Lung (tissue), 11 donors: ENCODE measurements at regions not wholly inside any gene's neighbourhood (a gene's known extent, or its start where the extent isn't known, plus 50 kb on each side); places are given as distances from the start of the nearest gene placed in this dataset.

Experiments
- ATAC-seq: fragments of 200-7000 bp; cut with Tn5 transposase; one replicate; pipeline ENCODE4 v1.9.1; 2020; ENCODE audit warnings: moderate number of reproducible peaks; ENCODE audit not compliant: insufficient read depth, low FRiP score
- DNase-seq, 3 donors: peaks; one replicate each; pipeline ENCODE4 v3.0.0-alpha.2; 2013 to 2017
- H3K27ac ChIP-seq, 2 donors: one replicate each; pipeline ENCODE4 v1.5.1; 2013; ENCODE audit warnings: mild to moderate bottlenecking in 2 of 2, moderate library complexity in 2 of 2, control low read depth in 1 of 2, inconsistent platforms in 1 of 2, low read depth in 1 of 2, low read length in 1 of 2
- H3K27me3 ChIP-seq, 3 donors: one replicate each; pipeline ENCODE4 v1.5.1; 2013; ENCODE audit warnings: low read length in 2 of 3; ENCODE audit not compliant: control insufficient read depth in 3 of 3, insufficient read depth in 3 of 3
- H3K36me3 ChIP-seq, 4 donors: one replicate each; pipeline ENCODE4 v1.5.1; 2013; ENCODE audit warnings: low read length in 4 of 4, mild to moderate bottlenecking in 1 of 4, moderate library complexity in 1 of 4; ENCODE audit not compliant: control insufficient read depth in 4 of 4, insufficient read depth in 4 of 4
- H3K4me1 ChIP-seq, 5 donors: one replicate each; pipeline ENCODE4 v1.5.1; 2013; ENCODE audit warnings: low read length in 5 of 5, mild to moderate bottlenecking in 2 of 5, moderate library complexity in 1 of 5; ENCODE audit not compliant: control insufficient read depth in 5 of 5, insufficient read depth in 5 of 5
- H3K4me3 ChIP-seq: one replicate; pipeline ENCODE4 v1.5.1; 2013; ENCODE audit warnings: mild to moderate bottlenecking, control low read depth, moderate library complexity
- H3K9ac ChIP-seq, 2 donors: one replicate each; pipeline ENCODE4 v1.5.1; 2013; ENCODE audit warnings: low read length in 2 of 2, control low read depth in 1 of 2; ENCODE audit not compliant: insufficient read depth in 1 of 2
- H3K9me3 ChIP-seq, 4 donors: one replicate each; pipeline ENCODE4 v1.5.1; 2013; ENCODE audit warnings: low read length in 3 of 4, mild to moderate bottlenecking in 1 of 4, moderate library complexity in 1 of 4; ENCODE audit not compliant: control insufficient read depth in 4 of 4, insufficient read depth in 3 of 4
- CTCF ChIP-seq: IDR thresholded peaks from 2 replicates; pipeline ENCODE4 v1.5.1; 2012; ENCODE audit warnings: mild to moderate bottlenecking; ENCODE audit errors: control extremely low read depth, extremely low read depth
- WGBS, 2 donors: extraction: QIAGEN DNeasy Blood & Tissue Kit; methylation state at CpG; one replicate each; pipeline ENCODE4 v1.1.7; 2013; 5-methylcytosine and 5-hydroxymethylcytosine counted together
- donor health status: control.
- donor health status: control.
- donor health status: Bipolar disorder and iron deficiency.
- donor health status: healthy.
- donor health status: DM: yes; HTN: yes; CAD: no.

GRCh38 chr1:67525053-67525760, 95.0 kb upstream of the SERBP1 start:
- 57 to 67% methylated on average over 2 of the region's 2 CpGs for WGBS, 2 donors
- no peaks in the 10 kb centered on the region for H3K9me3 ChIP-seq
- no peak overlapping the region for H3K4me3 ChIP-seq
- H3K27me3 ChIP-seq, result no peaks in the 10 kb centered on the region
- H3K4me1 ChIP-seq, result no peaks in the 10 kb centered on the region
- TF ChIP-seq CTCF, result no peak
- no peak overlapping the region for H3K27ac ChIP-seq
- no peak overlapping the region for H3K9ac ChIP-seq
- DNase-seq, result no peak
- no peaks in the 10 kb centered on the region for H3K36me3 ChIP-seq
- ATAC-seq, result no peak

- H3K9me3 ChIP-seq, result no peaks in the 10 kb centered on the region
- no peaks in the 10 kb centered on the region for H3K36me3 ChIP-seq
- DNase-seq (no peak), ATAC-seq (no peak)
- H3K9ac ChIP-seq, result no peak overlapping the region
- WGBS, 2 donors, result 86% methylated on average over 4 of the region's 4 CpGs
- no peaks in the 10 kb centered on the region for H3K4me1 ChIP-seq
- H3K27me3 ChIP-seq, result no peaks in the 10 kb centered on the region
- H3K27ac ChIP-seq, result no peak overlapping the region
- H3K4me3 ChIP-seq, result no peak overlapping the region
- TF ChIP-seq CTCF, result no peak
Measured at GRCh38 chr1:67528141-67528540, 97.9 kb upstream of the SERBP1 start.

- no peak overlapping the region for H3K9ac ChIP-seq
- no peaks in the 10 kb centered on the region for H3K9me3 ChIP-seq
- H3K4me1 ChIP-seq, result peaks cover 0 to 4% (median 0%) of the 10 kb centered on the region in 5 donors
- H3K36me3 ChIP-seq, result no peaks in the 10 kb centered on the region
- no peak for TF ChIP-seq CTCF
- no peaks in the 10 kb centered on the region for H3K27me3 ChIP-seq
- DNase-seq, result no peak
- no peak for ATAC-seq
- no peak overlapping the region for H3K27ac ChIP-seq
- H3K4me3 ChIP-seq, result no peak overlapping the region
Measured at GRCh38 chr1:67530071-67530470, 99.9 kb upstream of the SERBP1 start.
